Loucy (cell line): ENCODE measurements at regions not wholly inside any gene's neighbourhood (a gene's known extent, or its start where the extent isn't known, plus 50 kb on each side); places are given as distances from the start of the nearest gene placed in this dataset.

Source experiments
- H2AFZ ChIP-seq: fragments of 200-600 bp; sonication (generic); 2 replicates; pipeline ENCODE4 v1.6.0; 2016; ENCODE audit warnings: antibody characterized with exemption, mild to moderate bottlenecking, low read length, moderate library complexity
- H3F3A ChIP-seq: fragments of 200-600 bp; 2 replicates; pipeline ENCODE4 v1.6.0; 2016; ENCODE audit warnings: antibody characterized with exemption, low read depth, mild to moderate bottlenecking
- H3K27me3 ChIP-seq: fragments of 200-600 bp; sonication (generic); 2 replicates; pipeline ENCODE4 v1.6.1; 2014; ENCODE audit warnings: low read length, mild to moderate bottlenecking; ENCODE audit not compliant: insufficient read depth, poor library complexity, severe bottlenecking
- H3K36me3 ChIP-seq: fragments of 200-600 bp; sonication (generic); 2 replicates; pipeline ENCODE4 v1.6.1; 2016; ENCODE audit warnings: low read length; ENCODE audit not compliant: insufficient read depth
- H3K4me1 ChIP-seq: fragments of 200-600 bp; sonication (generic); 2 replicates; pipeline ENCODE4 v1.5.1; 2014; ENCODE audit warnings: low read length, mild to moderate bottlenecking; ENCODE audit not compliant: insufficient read depth, poor library complexity, severe bottlenecking
- H3K4me2 ChIP-seq: fragments of 200-600 bp; sonication (generic); 2 replicates; pipeline ENCODE4 v1.6.0; 2014; ENCODE audit warnings: antibody characterized with exemption, low read length, low read depth, mild to moderate bottlenecking; ENCODE audit not compliant: poor library complexity, severe bottlenecking
- H3K4me3 ChIP-seq: fragments of 200-600 bp; sonication (generic); 2 replicates; pipeline ENCODE4 v1.5.1; 2014; ENCODE audit warnings: low read length, mild to moderate bottlenecking, mixed read lengths; ENCODE audit not compliant: poor library complexity, severe bottlenecking
- H3K79me2 ChIP-seq: fragments of 200-600 bp; sonication (generic); 2 replicates; pipeline ENCODE4 v1.6.1; 2014; ENCODE audit warnings: low read length; ENCODE audit not compliant: insufficient read depth
- H3K9ac ChIP-seq: fragments of 200-600 bp; sonication (generic); 2 replicates; pipeline ENCODE4 v1.6.0; 2014; ENCODE audit warnings: mild to moderate bottlenecking, low read depth, low read length, moderate library complexity; ENCODE audit not compliant: poor library complexity, severe bottlenecking
- H3K9me2 ChIP-seq: fragments of 200-600 bp; sonication (generic); replicated peaks from 2 replicates; pipeline ENCODE4 v1.6.1; 2016; ENCODE audit warnings: low read depth, low read length, mixed read lengths
- H3K9me3 ChIP-seq: fragments of 200-600 bp; sonication (generic); 2 replicates; pipeline ENCODE4 v1.6.1; 2014; ENCODE audit warnings: mild to moderate bottlenecking, antibody characterized with exemption, low read length, low read depth; ENCODE audit not compliant: insufficient read depth
- H4K20me1 ChIP-seq: fragments of 200-600 bp; sonication (generic); 2 replicates; pipeline ENCODE4 v1.6.0; 2014; ENCODE audit warnings: antibody characterized with exemption, low read length, mild to moderate bottlenecking; ENCODE audit not compliant: insufficient read depth, poor library complexity, severe bottlenecking
- EZH2phosphoT487 ChIP-seq: fragments of 200-600 bp; IDR thresholded peaks from 2 replicates; pipeline ENCODE4 v1.6.1; 2018; ENCODE audit warnings: antibody characterized with exemption, mild to moderate bottlenecking, moderate library complexity, borderline replicate concordance
- TF ChIP-seq, protein P1 (sequence below): fragments of 200-600 bp; sonication (generic); conservative IDR thresholded peaks from 2 replicates; pipeline ENCODE4 v1.5.1; 2014; ENCODE audit warnings: mild to moderate bottlenecking, antibody characterized with exemption, low read length

DNA sequence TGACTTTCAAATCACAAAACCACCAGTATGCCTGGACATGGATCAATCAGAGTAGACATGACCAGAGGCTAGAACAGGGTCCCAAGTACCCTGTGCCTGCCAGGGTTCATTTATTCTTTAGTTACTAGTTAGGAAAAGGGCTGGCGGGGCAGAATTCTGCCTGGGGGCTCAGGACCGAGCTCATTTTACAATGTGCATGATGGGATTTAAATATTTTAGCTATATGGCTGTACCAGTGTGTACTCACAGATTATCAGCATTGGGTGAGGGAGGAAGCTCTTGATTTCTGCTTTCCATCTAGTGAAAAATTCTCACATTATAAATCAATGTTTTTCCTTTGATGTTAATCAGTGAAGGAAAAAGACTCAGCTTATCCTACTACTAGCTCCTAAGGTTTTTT, 1511.1 kb downstream of the EFNA5 start:
- Histone ChIP-seq H3K79me2 (no peaks in the 10 kb centered on the region), H2AFZ (no peak overlapping the region)

DNA sequence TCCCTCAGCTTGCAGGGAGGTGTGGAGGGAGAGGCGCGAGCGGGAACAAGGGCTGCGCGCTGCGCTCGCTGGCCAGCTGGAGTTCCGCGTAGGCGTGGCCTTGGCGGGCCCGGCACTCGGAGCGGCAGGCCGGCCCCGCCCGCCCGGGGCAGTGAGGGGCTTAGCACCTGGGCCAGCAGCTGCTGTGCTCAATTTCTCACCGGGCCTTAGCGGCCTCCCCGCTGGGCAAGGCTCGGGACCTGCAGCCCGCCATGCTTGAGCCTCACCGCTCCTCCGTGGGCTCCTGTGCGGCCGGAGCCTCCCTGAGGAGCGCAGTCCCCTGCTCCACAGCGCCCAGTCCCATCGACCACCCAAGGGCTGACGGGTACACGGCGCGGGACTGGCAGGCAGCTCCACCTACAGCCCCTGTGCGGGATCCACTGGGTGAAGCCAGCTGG, 1516.4 kb downstream of the EFNA5 start:
- H3K4me2 ChIP-seq: no peak overlapping the region
- H3K4me3 ChIP-seq: no peak overlapping the region
- no peaks in the 10 kb centered on the region for H3K9me3 ChIP-seq
- H3K27me3 ChIP-seq: no peaks in the 10 kb centered on the region
- H3F3A ChIP-seq: no peaks in the 10 kb centered on the region
- no peaks in the 10 kb centered on the region for H3K9me2 ChIP-seq
- no peak for TF ChIP-seq EZH2phosphoT487
- TF ChIP-seq, protein P1, sequence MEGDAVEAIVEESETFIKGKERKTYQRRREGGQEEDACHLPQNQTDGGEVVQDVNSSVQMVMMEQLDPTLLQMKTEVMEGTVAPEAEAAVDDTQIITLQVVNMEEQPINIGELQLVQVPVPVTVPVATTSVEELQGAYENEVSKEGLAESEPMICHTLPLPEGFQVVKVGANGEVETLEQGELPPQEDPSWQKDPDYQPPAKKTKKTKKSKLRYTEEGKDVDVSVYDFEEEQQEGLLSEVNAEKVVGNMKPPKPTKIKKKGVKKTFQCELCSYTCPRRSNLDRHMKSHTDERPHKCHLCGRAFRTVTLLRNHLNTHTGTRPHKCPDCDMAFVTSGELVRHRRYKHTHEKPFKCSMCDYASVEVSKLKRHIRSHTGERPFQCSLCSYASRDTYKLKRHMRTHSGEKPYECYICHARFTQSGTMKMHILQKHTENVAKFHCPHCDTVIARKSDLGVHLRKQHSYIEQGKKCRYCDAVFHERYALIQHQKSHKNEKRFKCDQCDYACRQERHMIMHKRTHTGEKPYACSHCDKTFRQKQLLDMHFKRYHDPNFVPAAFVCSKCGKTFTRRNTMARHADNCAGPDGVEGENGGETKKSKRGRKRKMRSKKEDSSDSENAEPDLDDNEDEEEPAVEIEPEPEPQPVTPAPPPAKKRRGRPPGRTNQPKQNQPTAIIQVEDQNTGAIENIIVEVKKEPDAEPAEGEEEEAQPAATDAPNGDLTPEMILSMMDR: no peak
- H3K36me3 ChIP-seq: no peaks in the 10 kb centered on the region
- no peaks in the 10 kb centered on the region for H3K4me1 ChIP-seq
- H4K20me1 ChIP-seq: no peaks in the 10 kb centered on the region
- H3K79me2 ChIP-seq: no peaks in the 10 kb centered on the region
- no peak overlapping the region for H2AFZ ChIP-seq
- no peak overlapping the region for H3K9ac ChIP-seq

More for the DNA sequence above, 1511.1 kb downstream of the EFNA5 start:
- H4K20me1 ChIP-seq: no peaks in the 10 kb centered on the region
- H3K4me1 ChIP-seq: no peaks in the 10 kb centered on the region
- H3K9ac ChIP-seq: no peak overlapping the region
- H3K4me3 ChIP-seq: no peak overlapping the region
- H3F3A ChIP-seq: no peaks in the 10 kb centered on the region
- no peak for TF ChIP-seq EZH2phosphoT487
- TF ChIP-seq, protein P1: no peak
- H3K9me3 ChIP-seq: no peaks in the 10 kb centered on the region
- no peaks in the 10 kb centered on the region for H3K36me3 ChIP-seq
- no peaks in the 10 kb centered on the region for H3K27me3 ChIP-seq
- H3K9me2 ChIP-seq: no peaks in the 10 kb centered on the region
- H3K4me2 ChIP-seq: no peak overlapping the region

DNA sequence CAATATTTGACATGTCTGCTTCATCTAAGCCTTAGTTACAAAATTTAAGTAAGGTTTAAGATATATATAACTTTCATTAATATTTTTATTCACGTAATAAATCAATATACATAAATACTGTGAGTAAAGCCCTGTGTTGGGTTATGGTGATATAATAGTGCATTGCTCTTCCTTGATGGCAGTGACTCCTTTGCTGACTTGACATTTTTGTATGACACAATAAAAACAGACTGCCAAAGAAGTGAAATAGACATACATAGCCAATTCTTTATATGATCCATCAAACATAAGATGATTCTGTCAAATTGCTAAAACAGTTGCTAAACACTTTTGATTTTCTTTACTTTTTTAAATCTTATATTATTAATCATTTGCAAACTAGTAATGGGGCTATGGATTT, 1518.2 kb downstream of the EFNA5 start:
- TF ChIP-seq, protein P1: no peak
- TF ChIP-seq EZH2phosphoT487: no peak
- H3K9me2 ChIP-seq: no peaks in the 10 kb centered on the region
- no peak overlapping the region for H3K9ac ChIP-seq
- no peaks in the 10 kb centered on the region for H3K79me2 ChIP-seq
- H3K9me3 ChIP-seq: no peaks in the 10 kb centered on the region
- H3K4me3 ChIP-seq: no peak overlapping the region
- H3K4me1 ChIP-seq: no peaks in the 10 kb centered on the region
- H3K36me3 ChIP-seq: no peaks in the 10 kb centered on the region
- no peaks in the 10 kb centered on the region for H4K20me1 ChIP-seq
- no peaks in the 10 kb centered on the region for H3K27me3 ChIP-seq
- H3K4me2 ChIP-seq: no peak overlapping the region
- no peaks in the 10 kb centered on the region for H3F3A ChIP-seq
- H2AFZ ChIP-seq: no peak overlapping the region
